Natural killer cell (primary cell): ENCODE measurements at regions not wholly inside any gene's neighbourhood (a gene's known extent, or its start where the extent isn't known, plus 50 kb on each side); places are given as distances from the start of the nearest gene placed in this dataset.

ENCODE experiments used
- ATAC-seq, 3 donors: fragments of 150-1000 bp in 2 of 3; fragments of 200-7000 bp in 1 of 3; cut with Tn5 transposase; 1 replicate in 1 of 3; 2 replicates in 2 of 3; pipeline ENCODE4 v1.10.0; 2021; ENCODE audit warnings: mild to moderate bottlenecking in 2 of 3, moderate library complexity in 2 of 3
- DNase-seq, 2 donors: peaks; one replicate each; pipeline versions ENCODE4 v3.0.0 to v3.0.0-alpha.2; 2013 to 2021; ENCODE audit warnings: mixed read lengths in 1 of 2
- H3K27ac ChIP-seq: one replicate; pipeline ENCODE4 v1.5.1; 2013; ENCODE audit warnings: mild to moderate bottlenecking, low read length
- H3K27me3 ChIP-seq: one replicate; pipeline ENCODE4 v1.6.1; 2013; ENCODE audit warnings: low read length; ENCODE audit not compliant: control insufficient read depth, insufficient read depth
- H3K36me3 ChIP-seq: one replicate; pipeline ENCODE4 v1.6.1; 2013; ENCODE audit warnings: low read length; ENCODE audit not compliant: control insufficient read depth, insufficient read depth
- H3K4me1 ChIP-seq: one replicate; pipeline ENCODE4 v1.6.1; 2013; ENCODE audit warnings: low read length; ENCODE audit not compliant: control insufficient read depth, insufficient read depth
- H3K4me3 ChIP-seq: one replicate; pipeline ENCODE4 v1.5.1; 2013; ENCODE audit warnings: low read length
- H3K9me3 ChIP-seq: one replicate; pipeline ENCODE4 v1.6.1; 2013; ENCODE audit warnings: low read length; ENCODE audit not compliant: control insufficient read depth, insufficient read depth
- H3K27ac Mint-ChIP-seq, 2 donors: one replicate each; pipeline ENCODE4 v1.8.0; 2022; ENCODE audit warnings: mild to moderate bottlenecking in 2 of 2, mixed read lengths in 2 of 2, moderate library complexity in 1 of 2
- H3K27me3 Mint-ChIP-seq, 2 donors: one replicate each; pipeline ENCODE4 v1.8.0; 2022; ENCODE audit warnings: low read depth in 2 of 2, mixed read lengths in 2 of 2
- H3K36me3 Mint-ChIP-seq: one replicate; pipeline ENCODE4 v1.8.0; 2022; ENCODE audit warnings: mixed read lengths
- H3K4me1 Mint-ChIP-seq, 2 donors: one replicate each; pipeline ENCODE4 v1.8.0; 2022; ENCODE audit warnings: mixed read lengths in 2 of 2
- H3K4me3 Mint-ChIP-seq: one replicate; pipeline ENCODE4 v1.8.0; 2022; ENCODE audit warnings: mild to moderate bottlenecking, moderate library complexity, mixed read lengths
- H3K9me3 Mint-ChIP-seq, 2 donors: one replicate each; pipeline ENCODE4 v1.8.0; 2022; ENCODE audit warnings: mixed read lengths in 2 of 2
- WGBS: methylation state at CpG from one replicate; pipeline ENCODE4 v1.1.7; 2013; ENCODE audit warnings: missing lambda C conversion rate; ENCODE audit not compliant: insufficient coverage; 5-methylcytosine and 5-hydroxymethylcytosine counted together
- intact Hi-C: fragments of 100-400 bp; cut with micrococcal nuclease; formaldehyde crosslinking; loops from one replicate; pipeline ENCODE4 v1.14.2; 2022
- TF ChIP-seq, protein P1 (sequence below): fragments of 200-600 bp; IDR thresholded peaks from one replicate; pipeline ENCODE4 v1.8.0; 2022; ENCODE audit warnings: antibody characterized with exemption

GRCh38 chr12:34595749-34596733, 573.7 kb downstream of the ALG10 start:
- Mint-ChIP-seq H3K9me3 (peaks cover 17 to 28% of the 10 kb centered on the region in 2 donors), H3K27ac (no peak overlapping the region), H3K36me3 (peaks cover 44% of the 10 kb centered on the region), H3K27me3 (no peaks in the 10 kb centered on the region), H3K4me1 (no peaks in the 10 kb centered on the region), H3K4me3 (no peak overlapping the region)
- H3K27me3 ChIP-seq, result no peaks in the 10 kb centered on the region
- intact Hi-C loops, result no loop called here
- no peak overlapping the region for H3K27ac ChIP-seq
- H3K36me3 ChIP-seq, result no peaks in the 10 kb centered on the region
- no peaks in the 10 kb centered on the region for H3K4me1 ChIP-seq
- DNase-seq, result no peak
- peaks cover 56% of the 10 kb centered on the region for H3K9me3 ChIP-seq
- no peak overlapping the region for H3K4me3 ChIP-seq
- WGBS, result 79% methylated on average over 18 of the region's 19 CpGs
- ATAC-seq, result no peak
- TF ChIP-seq, protein P1, sequence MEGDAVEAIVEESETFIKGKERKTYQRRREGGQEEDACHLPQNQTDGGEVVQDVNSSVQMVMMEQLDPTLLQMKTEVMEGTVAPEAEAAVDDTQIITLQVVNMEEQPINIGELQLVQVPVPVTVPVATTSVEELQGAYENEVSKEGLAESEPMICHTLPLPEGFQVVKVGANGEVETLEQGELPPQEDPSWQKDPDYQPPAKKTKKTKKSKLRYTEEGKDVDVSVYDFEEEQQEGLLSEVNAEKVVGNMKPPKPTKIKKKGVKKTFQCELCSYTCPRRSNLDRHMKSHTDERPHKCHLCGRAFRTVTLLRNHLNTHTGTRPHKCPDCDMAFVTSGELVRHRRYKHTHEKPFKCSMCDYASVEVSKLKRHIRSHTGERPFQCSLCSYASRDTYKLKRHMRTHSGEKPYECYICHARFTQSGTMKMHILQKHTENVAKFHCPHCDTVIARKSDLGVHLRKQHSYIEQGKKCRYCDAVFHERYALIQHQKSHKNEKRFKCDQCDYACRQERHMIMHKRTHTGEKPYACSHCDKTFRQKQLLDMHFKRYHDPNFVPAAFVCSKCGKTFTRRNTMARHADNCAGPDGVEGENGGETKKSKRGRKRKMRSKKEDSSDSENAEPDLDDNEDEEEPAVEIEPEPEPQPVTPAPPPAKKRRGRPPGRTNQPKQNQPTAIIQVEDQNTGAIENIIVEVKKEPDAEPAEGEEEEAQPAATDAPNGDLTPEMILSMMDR, result no peak

GRCh38 chr12:34597548-34598351, 575.5 kb downstream of the ALG10 start:
- no peaks in the 10 kb centered on the region for H3K4me1 ChIP-seq
- no peaks in the 10 kb centered on the region for H3K4me1 Mint-ChIP-seq
- intact Hi-C loops, result no loop called here
- no peak for ATAC-seq
- H3K4me3 Mint-ChIP-seq, result no peak overlapping the region
- TF ChIP-seq, protein P1, result no peak
- H3K27me3 Mint-ChIP-seq, result no peaks in the 10 kb centered on the region
- 73% methylated on average over 21 of the region's 21 CpGs for WGBS
- no peak overlapping the region for H3K27ac ChIP-seq
- H3K4me3 ChIP-seq, result no peak overlapping the region
- H3K27me3 ChIP-seq, result no peaks in the 10 kb centered on the region
- peaks cover 11 to 27% of the 10 kb centered on the region in 2 donors for H3K9me3 Mint-ChIP-seq
- DNase-seq, result peak in 1 of 2 donors; percentile 9
- H3K27ac Mint-ChIP-seq, result no peak overlapping the region
- peaks cover 32% of the 10 kb centered on the region for H3K36me3 Mint-ChIP-seq
- no peaks in the 10 kb centered on the region for H3K36me3 ChIP-seq
- H3K9me3 ChIP-seq, result peaks cover 73% of the 10 kb centered on the region

DNA sequence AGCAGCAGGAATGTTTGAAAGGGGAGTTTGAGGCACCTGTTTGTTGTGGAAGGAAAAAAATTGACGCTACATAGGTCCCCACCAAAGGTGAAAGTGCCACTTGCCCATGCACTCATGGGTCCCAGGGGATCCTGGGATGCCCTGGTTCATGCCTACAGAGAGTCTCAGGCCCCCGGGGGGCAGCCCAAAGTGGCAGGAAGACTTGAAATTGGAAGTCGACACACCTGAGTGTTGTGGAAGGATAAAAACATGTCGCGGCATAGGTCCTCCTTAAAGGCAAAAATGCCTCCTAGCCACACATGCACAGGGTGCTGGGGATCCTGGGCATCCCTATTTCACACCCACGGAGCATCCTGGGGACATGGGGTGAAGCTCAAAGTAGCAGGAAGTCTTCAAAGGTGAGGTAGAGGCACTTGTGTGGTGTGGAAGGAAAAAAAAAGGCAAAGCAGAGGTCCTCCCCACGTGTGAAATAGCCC, 576.1 kb downstream of the ALG10 start:
- DNase-seq (no peak), ATAC-seq (no peak)
- WGBS, result 67% methylated on average over 7 of the region's 7 CpGs
- no peak overlapping the region for H3K27ac Mint-ChIP-seq
- Histone ChIP-seq H3K27ac (no peak overlapping the region), H3K36me3 (no peaks in the 10 kb centered on the region), H3K9me3 (peaks cover 79% of the 10 kb centered on the region), H3K4me3 (no peak overlapping the region), H3K4me1 (no peaks in the 10 kb centered on the region), H3K27me3 (no peaks in the 10 kb centered on the region)
- intact Hi-C loops, result no loop called here
- peaks cover 11 to 30% of the 10 kb centered on the region in 2 donors for H3K9me3 Mint-ChIP-seq
- H3K36me3 Mint-ChIP-seq, result peaks cover 32% of the 10 kb centered on the region
- H3K4me3 Mint-ChIP-seq, result no peak overlapping the region
- TF ChIP-seq, protein P1, result no peak
- no peaks in the 10 kb centered on the region for H3K4me1 Mint-ChIP-seq
- no peaks in the 10 kb centered on the region for H3K27me3 Mint-ChIP-seq
